ENCODE measurements at regions not wholly inside any gene's neighbourhood (a gene's known extent, or its start where the extent isn't known, plus 50 kb on each side); places are given as distances from the start of the nearest gene placed in this dataset.

DNA sequence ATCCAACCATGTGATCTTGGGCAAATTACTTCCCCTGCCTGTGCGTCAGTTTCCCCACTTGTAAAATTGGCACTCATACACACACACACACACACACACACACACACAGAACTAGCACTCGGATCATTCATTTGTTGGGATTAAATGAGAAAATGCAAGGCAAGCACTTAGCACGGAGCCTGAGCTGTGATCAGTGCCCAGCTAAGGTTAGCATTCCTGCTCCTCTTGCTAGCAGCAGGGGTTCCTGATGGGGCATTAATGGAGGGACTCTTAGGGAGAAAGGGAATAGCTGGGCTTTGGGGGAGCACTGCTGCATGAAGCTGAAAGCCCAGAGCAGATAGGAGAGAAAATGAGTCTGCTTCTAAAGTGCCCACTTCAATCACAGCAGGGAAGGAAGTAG, 187.7 kb upstream of the C2CD4B start:
- WGBS, 2 donors (ENCODE audit: extremely low coverage in 2 of 2, insufficient read length in 2 of 2, insufficient replicate concordance in 1 of 2): no CpG with 5 or more reads among the region's 3 CpGs
- Histone ChIP-seq H3K79me1 (ENCODE audit: low read depth, low read length) (no peaks in the 10 kb centered on the region), H3K4me2 (ENCODE audit: insufficient read depth, low read length, poor library complexity, severe bottlenecking) (no peak overlapping the region), H4K91ac (ENCODE audit: low read depth, low read length, poor library complexity) (no peak overlapping the region), H2AFZ (ENCODE audit: low read length) (no peak overlapping the region), H3K36me3 (replicated peaks in 1 of 2; ENCODE audit: control insufficient read depth in 2 of 2, insufficient read depth in 2 of 2, low read length in 2 of 2) (no peaks in the 10 kb centered on the region), H2AK5ac (ENCODE audit: low read depth, low read length) (no peak overlapping the region), H3K4me1 (ENCODE audit: control insufficient read depth in 2 of 2, insufficient read depth in 1 of 2, low read depth in 1 of 2, low read length in 2 of 2) (peaks cover 0 to 14% of the 10 kb centered on the region in 2 donors), H3K27me3 (ENCODE audit: control insufficient read depth in 3 of 3, insufficient read depth in 3 of 3, low read depth in 1 of 3, low read length in 3 of 3) (peaks cover 0 to 2% (median 0%) of the 10 kb centered on the region in 3 experiments), H4K8ac (ENCODE audit: low read depth, low read length) (no peak overlapping the region), H3K9ac (ENCODE audit: low read depth, low read length, poor library complexity) (no peak overlapping the region), H3K9me3 (replicated peaks in 1 of 2; ENCODE audit: control insufficient read depth in 2 of 2, insufficient read depth in 1 of 2, low read depth in 1 of 2, low read length in 2 of 2) (no peaks in the 10 kb centered on the region), H3K27ac (replicated peaks; ENCODE audit: low read length) (no peak overlapping the region), H3K4ac (ENCODE audit: low read length) (no peak overlapping the region), H3K23ac (ENCODE audit: low read depth, low read length, poor library complexity) (no peak overlapping the region), H2BK15ac (ENCODE audit: low read length) (no peak overlapping the region), H2BK120ac (ENCODE audit: low read depth, low read length) (no peak overlapping the region), H2BK5ac (ENCODE audit: low read length) (no peak overlapping the region), H3K18ac (ENCODE audit: low read length) (no peak overlapping the region), H3K14ac (ENCODE audit: low read length) (no peak overlapping the region), H2BK12ac (ENCODE audit: low read length) (no peak overlapping the region), H3K4me3 (ENCODE audit: low read length in 2 of 2) (no peak overlapping the region)
- no peak for DNase-seq (ENCODE audit: low spot score)

DNA sequence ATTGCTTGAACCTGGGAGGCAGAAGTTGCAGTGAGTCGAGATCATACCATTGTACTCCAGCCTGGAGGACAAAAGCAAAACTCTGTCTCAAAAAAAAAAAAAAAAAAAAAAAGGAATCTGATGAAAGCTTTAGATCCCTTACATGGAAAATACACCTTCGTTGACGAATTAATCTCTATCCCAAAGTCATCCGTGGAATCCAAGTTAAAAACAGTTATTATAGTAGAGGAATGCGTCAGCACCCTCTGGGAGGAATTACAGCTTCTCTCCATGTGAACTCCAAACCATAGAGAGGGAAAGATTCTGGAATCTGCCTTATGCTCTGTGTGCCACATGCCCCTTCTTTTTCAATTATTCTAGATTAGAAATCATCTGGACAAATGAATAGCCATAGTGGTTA, 192.3 kb upstream of the C2CD4B start:
- Histone ChIP-seq H3K9ac (ENCODE audit: low read depth, low read length, poor library complexity) (no peak overlapping the region), H3K27me3 (ENCODE audit: control insufficient read depth in 3 of 3, insufficient read depth in 3 of 3, low read depth in 1 of 3, low read length in 3 of 3) (peaks cover 0 to 2% (median 0%) of the 10 kb centered on the region in 3 experiments), H3K4me1 (ENCODE audit: control insufficient read depth in 2 of 2, insufficient read depth in 1 of 2, low read depth in 1 of 2, low read length in 2 of 2) (peaks cover 0 to 14% of the 10 kb centered on the region in 2 donors), H3K4me3 (ENCODE audit: low read length in 2 of 2) (no peak overlapping the region), H3K14ac (ENCODE audit: low read length) (no peak overlapping the region), H2BK15ac (ENCODE audit: low read length) (no peak overlapping the region), H2BK12ac (ENCODE audit: low read length) (no peak overlapping the region), H2BK120ac (ENCODE audit: low read depth, low read length) (no peak overlapping the region), H2AK5ac (ENCODE audit: low read depth, low read length) (no peak overlapping the region), H3K27ac (replicated peaks; ENCODE audit: low read length) (no peak overlapping the region), H3K9me3 (replicated peaks in 1 of 2; ENCODE audit: control insufficient read depth in 2 of 2, insufficient read depth in 1 of 2, low read depth in 1 of 2, low read length in 2 of 2) (no peaks in the 10 kb centered on the region), H3K79me1 (ENCODE audit: low read depth, low read length) (no peaks in the 10 kb centered on the region), H3K18ac (ENCODE audit: low read length) (no peak overlapping the region), H3K23ac (ENCODE audit: low read depth, low read length, poor library complexity) (no peak overlapping the region), H4K8ac (ENCODE audit: low read depth, low read length) (no peak overlapping the region), H2AFZ (ENCODE audit: low read length) (no peak overlapping the region), H4K91ac (ENCODE audit: low read depth, low read length, poor library complexity) (no peak overlapping the region), H3K4ac (ENCODE audit: low read length) (no peak overlapping the region), H3K36me3 (replicated peaks in 1 of 2; ENCODE audit: control insufficient read depth in 2 of 2, insufficient read depth in 2 of 2, low read length in 2 of 2) (no peaks in the 10 kb centered on the region), H3K4me2 (ENCODE audit: insufficient read depth, low read length, poor library complexity, severe bottlenecking) (no peak overlapping the region), H2BK5ac (ENCODE audit: low read length) (no peak overlapping the region)
- WGBS, 2 donors (ENCODE audit: extremely low coverage in 2 of 2, insufficient read length in 2 of 2, insufficient replicate concordance in 1 of 2): no CpG with 5 or more reads among the region's 5 CpGs
- DNase-seq (ENCODE audit: low spot score): no peak

DNA sequence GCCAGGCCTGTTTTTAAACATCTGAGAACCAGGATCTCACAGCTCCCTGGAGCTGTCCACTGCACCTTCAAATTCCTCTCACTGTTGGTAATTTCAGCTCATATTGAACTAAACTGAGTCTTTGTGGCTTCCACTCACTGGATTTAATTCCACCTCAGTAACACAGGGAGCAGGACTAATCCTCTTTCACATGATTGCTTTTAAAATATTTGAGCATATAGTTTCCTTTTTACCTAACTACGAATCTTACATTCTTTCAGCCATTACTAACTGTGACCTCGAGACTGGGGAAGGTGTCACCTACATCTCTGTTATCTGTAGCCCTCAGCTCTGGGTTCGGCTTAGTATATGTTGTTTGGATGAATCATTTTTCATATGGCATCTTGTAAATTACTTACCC, 194.3 kb upstream of the C2CD4B start:
- Histone ChIP-seq H3K27ac (replicated peaks; ENCODE audit: low read length) (no peak overlapping the region), H2AFZ (ENCODE audit: low read length) (no peak overlapping the region)

DNA sequence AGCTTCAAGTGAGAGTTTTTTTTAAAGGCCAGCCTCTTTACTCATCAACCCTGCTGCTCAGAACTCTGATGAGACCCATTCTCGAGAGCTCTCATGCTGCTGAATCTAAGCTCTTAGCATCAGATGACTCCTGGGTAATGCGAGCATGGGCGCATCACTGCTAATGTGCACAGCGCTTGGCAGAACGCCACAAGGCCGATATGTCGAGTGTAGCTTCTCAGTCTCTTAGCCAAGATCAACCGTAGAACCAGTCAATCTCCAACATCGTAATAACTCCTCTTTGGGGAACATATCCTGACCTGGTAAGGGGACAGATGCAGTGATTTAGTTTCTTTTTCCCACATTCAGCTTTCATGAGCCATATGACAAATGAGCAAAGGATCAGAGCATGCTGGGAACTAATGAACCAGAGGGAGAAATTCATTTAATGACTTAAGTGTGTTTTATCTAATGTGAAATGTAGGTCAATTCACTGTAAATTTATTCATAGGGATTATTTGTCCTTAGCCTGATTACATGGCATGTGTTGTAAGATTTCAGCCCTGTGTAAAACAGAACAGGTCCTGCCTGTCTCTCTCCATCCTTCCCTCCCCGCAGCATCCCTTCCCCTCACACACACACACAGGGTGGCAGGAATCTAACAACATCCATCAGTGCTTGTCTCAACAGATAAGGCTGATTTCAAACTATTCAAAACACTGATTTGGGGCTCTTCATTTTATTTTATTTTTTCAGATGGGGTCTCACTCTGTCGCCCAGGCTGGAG, 195.4 kb upstream of the C2CD4B start:
- Histone ChIP-seq H3K23ac (ENCODE audit: low read depth, low read length, poor library complexity) (no peak overlapping the region), H2BK15ac (ENCODE audit: low read length) (no peak overlapping the region), H3K14ac (ENCODE audit: low read length) (no peak overlapping the region), H3K9me3 (replicated peaks in 1 of 2; ENCODE audit: control insufficient read depth in 2 of 2, insufficient read depth in 1 of 2, low read depth in 1 of 2, low read length in 2 of 2) (no peaks in the 10 kb centered on the region), H2BK120ac (ENCODE audit: low read depth, low read length) (no peak overlapping the region), H3K18ac (ENCODE audit: low read length) (no peak overlapping the region), H3K4me3 (ENCODE audit: low read length in 2 of 2) (no peak overlapping the region), H2AK5ac (ENCODE audit: low read depth, low read length) (no peak overlapping the region), H2AFZ (ENCODE audit: low read length) (no peak overlapping the region), H3K4me1 (ENCODE audit: control insufficient read depth in 2 of 2, insufficient read depth in 1 of 2, low read depth in 1 of 2, low read length in 2 of 2) (peaks cover 0 to 5% of the 10 kb centered on the region in 2 donors), H3K27ac (replicated peaks; ENCODE audit: low read length) (no peak overlapping the region), H3K4me2 (ENCODE audit: insufficient read depth, low read length, poor library complexity, severe bottlenecking) (no peak overlapping the region), H2BK5ac (ENCODE audit: low read length) (no peak overlapping the region), H3K9ac (ENCODE audit: low read depth, low read length, poor library complexity) (no peak overlapping the region), H4K8ac (ENCODE audit: low read depth, low read length) (no peak overlapping the region), H3K36me3 (replicated peaks in 1 of 2; ENCODE audit: control insufficient read depth in 2 of 2, insufficient read depth in 2 of 2, low read length in 2 of 2) (no peaks in the 10 kb centered on the region), H2BK12ac (ENCODE audit: low read length) (no peak overlapping the region), H3K4ac (ENCODE audit: low read length) (no peak overlapping the region), H3K27me3 (ENCODE audit: control insufficient read depth in 3 of 3, insufficient read depth in 3 of 3, low read depth in 1 of 3, low read length in 3 of 3) (no peaks in the 10 kb centered on the region), H3K79me1 (ENCODE audit: low read depth, low read length) (no peaks in the 10 kb centered on the region), H4K91ac (ENCODE audit: low read depth, low read length, poor library complexity) (no peak overlapping the region)
- no CpG with 5 or more reads among the region's 11 CpGs for WGBS, 2 donors (ENCODE audit: extremely low coverage in 2 of 2, insufficient read length in 2 of 2, insufficient replicate concordance in 1 of 2)
- DNase-seq (ENCODE audit: low spot score): no peak

More for the DNA sequence above, 194.3 kb upstream of the C2CD4B start:
- Histone ChIP-seq H3K36me3 (replicated peaks in 1 of 2; ENCODE audit: control insufficient read depth in 2 of 2, insufficient read depth in 2 of 2, low read length in 2 of 2) (no peaks in the 10 kb centered on the region), H3K4me3 (ENCODE audit: low read length in 2 of 2) (no peak overlapping the region), H2AK5ac (ENCODE audit: low read depth, low read length) (no peak overlapping the region), H3K9me3 (replicated peaks in 1 of 2; ENCODE audit: control insufficient read depth in 2 of 2, insufficient read depth in 1 of 2, low read depth in 1 of 2, low read length in 2 of 2) (no peaks in the 10 kb centered on the region), H3K14ac (ENCODE audit: low read length) (no peak overlapping the region), H3K9ac (ENCODE audit: low read depth, low read length, poor library complexity) (no peak overlapping the region), H3K23ac (ENCODE audit: low read depth, low read length, poor library complexity) (no peak overlapping the region), H4K8ac (ENCODE audit: low read depth, low read length) (no peak overlapping the region), H3K4me2 (ENCODE audit: insufficient read depth, low read length, poor library complexity, severe bottlenecking) (no peak overlapping the region), H4K91ac (ENCODE audit: low read depth, low read length, poor library complexity) (no peak overlapping the region), H2BK12ac (ENCODE audit: low read length) (no peak overlapping the region), H2BK120ac (ENCODE audit: low read depth, low read length) (no peak overlapping the region), H3K18ac (ENCODE audit: low read length) (no peak overlapping the region), H3K4ac (ENCODE audit: low read length) (no peak overlapping the region), H2BK15ac (ENCODE audit: low read length) (no peak overlapping the region), H3K27me3 (ENCODE audit: control insufficient read depth in 3 of 3, insufficient read depth in 3 of 3, low read depth in 1 of 3, low read length in 3 of 3) (no peaks in the 10 kb centered on the region), H3K79me1 (ENCODE audit: low read depth, low read length) (no peaks in the 10 kb centered on the region), H2BK5ac (ENCODE audit: low read length) (no peak overlapping the region), H3K4me1 (ENCODE audit: control insufficient read depth in 2 of 2, insufficient read depth in 1 of 2, low read depth in 1 of 2, low read length in 2 of 2) (peaks cover 0 to 14% of the 10 kb centered on the region in 2 donors)
- no peak for DNase-seq (ENCODE audit: low spot score)
- WGBS, 2 donors (ENCODE audit: extremely low coverage in 2 of 2, insufficient read length in 2 of 2, insufficient replicate concordance in 1 of 2): no CpG with 5 or more reads among the region's 3 CpGs
